ENCODE measurements at regions not wholly inside any gene's neighbourhood (a gene's known extent, or its start where the extent isn't known, plus 50 kb on each side); places are given as distances from the start of the nearest gene placed in this dataset.

DNA sequence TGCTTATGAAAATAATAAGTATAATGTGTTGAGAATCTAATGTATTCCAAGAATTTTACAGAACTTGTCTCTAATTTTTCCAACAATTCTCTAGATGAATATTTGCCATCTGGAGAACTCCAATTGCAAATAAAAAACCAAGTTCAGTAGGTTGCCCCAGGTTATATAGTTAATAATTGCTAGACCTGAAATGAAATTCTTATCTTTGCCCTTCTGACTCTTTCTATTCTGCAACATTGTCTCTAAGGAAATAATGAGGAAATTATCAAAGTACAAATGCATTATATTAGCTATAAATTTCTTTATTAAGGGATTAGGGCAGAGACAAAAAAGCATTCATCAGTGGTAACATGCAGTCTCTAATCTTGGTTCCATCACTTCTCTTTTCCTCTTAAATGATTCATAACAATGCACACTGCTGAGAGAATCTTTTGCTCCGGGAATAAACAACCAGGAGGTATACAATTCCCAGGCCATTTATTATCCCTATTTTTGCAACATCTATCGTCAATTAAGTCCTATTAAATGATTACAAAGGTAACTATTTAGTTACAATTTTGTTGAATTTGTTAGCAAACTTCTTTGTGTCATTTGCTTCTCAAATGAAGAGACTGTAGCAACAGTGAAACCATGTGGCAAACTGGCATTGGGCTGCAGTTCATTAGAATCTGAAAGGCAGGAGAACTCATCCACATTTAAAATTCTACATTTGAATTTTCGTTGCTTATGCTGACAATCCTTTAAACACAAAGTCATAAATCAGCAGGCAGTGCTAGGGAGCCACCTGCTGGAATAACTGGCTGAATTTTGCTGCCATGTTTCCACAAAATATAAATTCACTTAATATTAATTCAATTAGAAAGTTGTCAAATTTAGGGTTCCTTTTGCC is 349.6 kb downstream of the KIF2B start:
- no peak overlapping the region for H2AFZ ChIP-seq (ENCODE audit: insufficient read depth, low read depth, low read length, poor library complexity, severe bottlenecking)
- Mint-ChIP-seq H3K4me3 (no peak overlapping the region), H3K4me1 (no peaks in the 10 kb centered on the region), H3K27ac (no peak overlapping the region), H3K9me3 (ENCODE audit: insufficient read depth) (peaks cover 2% of the 10 kb centered on the region), H3K27me3 (no peaks in the 10 kb centered on the region)
- intact Hi-C loops (cut with micrococcal nuclease): no loop called here
- no peaks in the 10 kb centered on the region for H3K4me1 ChIP-seq (ENCODE audit: control insufficient read depth in 2 of 2, insufficient read depth in 2 of 2, low read length in 2 of 2)
- DNase-seq (no peak), ATAC-seq (ENCODE audit: low read depth) (no peak)
- H3K79me2 ChIP-seq (ENCODE audit: control insufficient read depth, insufficient read depth, low read length): no peaks in the 10 kb centered on the region
- no peaks in the 10 kb centered on the region for H3K9me3 ChIP-seq (ENCODE audit: control extremely low read depth in 1 of 3, control insufficient read depth in 2 of 3, insufficient read depth in 1 of 3, low read length in 2 of 3)
- no peak overlapping the region for H3K27ac ChIP-seq (ENCODE audit: low read length in 2 of 2)
- no peak overlapping the region for H3K4me3 ChIP-seq (ENCODE audit: control extremely low read depth in 1 of 5, extremely low read depth in 1 of 5, insufficient read depth in 1 of 5, low read depth in 2 of 5, low read length in 4 of 5)
- WGBS (ENCODE audit: insufficient coverage): no CpG with 5 or more reads among the region's 3 CpGs
- no peaks in the 10 kb centered on the region for H3K36me3 ChIP-seq (replicated peaks in 1 of 2; ENCODE audit: control extremely low read depth in 1 of 2, control insufficient read depth in 1 of 2, extremely low read depth in 1 of 2, insufficient read depth in 2 of 2, low read length in 1 of 2)
- no peak overlapping the region for H3K4me2 ChIP-seq (replicated peaks; ENCODE audit: low read depth, low read length, poor library complexity, severe bottlenecking)
- no peaks in the 10 kb centered on the region for H4K20me1 ChIP-seq (ENCODE audit: control insufficient read depth, insufficient read depth, low read length, poor library complexity, severe bottlenecking)
- ChIA-PET CTCF (no interaction called here), POLR2A (no interaction called here)
- no peaks in the 10 kb centered on the region for H3K27me3 ChIP-seq (replicated peaks in 1 of 4; ENCODE audit: control extremely low read depth in 1 of 4, control insufficient read depth in 3 of 4, insufficient read depth in 4 of 4, low read length in 3 of 4)
- TF ChIP-seq CTCF (IDR thresholded peaks at IDR 0.05): no peak
- TF ChIP-seq EZH2 (IDR thresholded peaks at IDR 0.05; ENCODE audit: borderline replicate concordance, insufficient read depth, low read depth, low read length, poor library complexity, severe bottlenecking): no peak
- no peak overlapping the region for H3K9ac ChIP-seq (ENCODE audit: low read length)

DNA sequence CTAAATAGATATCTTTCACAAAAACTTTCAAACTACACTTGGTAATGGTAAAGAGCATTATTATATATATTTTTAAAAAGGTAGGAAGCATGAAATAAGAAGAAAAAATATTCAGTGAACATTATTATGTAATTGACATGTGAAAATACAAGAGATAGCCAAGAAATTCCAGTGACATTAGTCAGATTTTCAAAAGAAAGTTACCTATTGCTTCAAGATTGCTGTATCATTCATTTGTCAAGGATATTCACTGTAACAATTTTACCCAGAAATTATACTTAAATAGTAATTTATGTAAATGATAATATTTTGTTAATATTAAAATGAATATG is 350.2 kb downstream of the KIF2B start:
- Mint-ChIP-seq H3K27ac (no peak overlapping the region), H3K27me3 (no peaks in the 10 kb centered on the region), H3K4me1 (no peaks in the 10 kb centered on the region), H3K4me3 (no peak overlapping the region), H3K9me3 (ENCODE audit: insufficient read depth) (peaks cover 2% of the 10 kb centered on the region)
- H3K9me3 ChIP-seq (ENCODE audit: control extremely low read depth in 1 of 3, control insufficient read depth in 2 of 3, insufficient read depth in 1 of 3, low read length in 2 of 3): no peaks in the 10 kb centered on the region
- POLR2A ChIA-PET: no interaction called here
- DNase-seq (no peak), ATAC-seq (ENCODE audit: low read depth) (no peak)
- H3K79me2 ChIP-seq (ENCODE audit: control insufficient read depth, insufficient read depth, low read length): no peaks in the 10 kb centered on the region
- H3K4me3 ChIP-seq (ENCODE audit: control extremely low read depth in 1 of 5, extremely low read depth in 1 of 5, insufficient read depth in 1 of 5, low read depth in 2 of 5, low read length in 4 of 5): no peak overlapping the region
- H3K27me3 ChIP-seq (replicated peaks in 1 of 4; ENCODE audit: control extremely low read depth in 1 of 4, control insufficient read depth in 3 of 4, insufficient read depth in 4 of 4, low read length in 3 of 4): no peaks in the 10 kb centered on the region
- H3K4me1 ChIP-seq (ENCODE audit: control insufficient read depth in 2 of 2, insufficient read depth in 2 of 2, low read length in 2 of 2): no peaks in the 10 kb centered on the region
- CTCF ChIA-PET: no interaction called here
- TF ChIP-seq EZH2 (IDR thresholded peaks at IDR 0.05; ENCODE audit: borderline replicate concordance, insufficient read depth, low read depth, low read length, poor library complexity, severe bottlenecking) (no peak), CTCF (IDR thresholded peaks at IDR 0.05) (no peak)
- no peak overlapping the region for H3K4me2 ChIP-seq (replicated peaks; ENCODE audit: low read depth, low read length, poor library complexity, severe bottlenecking)
- intact Hi-C loops (cut with micrococcal nuclease): no loop called here
- H4K20me1 ChIP-seq (ENCODE audit: control insufficient read depth, insufficient read depth, low read length, poor library complexity, severe bottlenecking): no peaks in the 10 kb centered on the region
- no peak overlapping the region for H3K27ac ChIP-seq (ENCODE audit: low read length in 2 of 2)
- H3K9ac ChIP-seq (ENCODE audit: low read length): no peak overlapping the region
- H2AFZ ChIP-seq (ENCODE audit: insufficient read depth, low read depth, low read length, poor library complexity, severe bottlenecking): no peak overlapping the region
- no peaks in the 10 kb centered on the region for H3K36me3 ChIP-seq (replicated peaks in 1 of 2; ENCODE audit: control extremely low read depth in 1 of 2, control insufficient read depth in 1 of 2, extremely low read depth in 1 of 2, insufficient read depth in 2 of 2, low read length in 1 of 2)
